GM21723 (cell line): ENCODE measurements at regions not wholly inside any gene's neighbourhood (a gene's known extent, or its start where the extent isn't known, plus 50 kb on each side); places are given as distances from the start of the nearest gene placed in this dataset.
A peak's percentile ranks its signal among the peaks of the same experiment; 100 is the strongest.

Source experiments
- ATAC-seq: cut with Tn5 transposase; IDR thresholded peaks from one replicate; pipeline ENCODE4 v1.9.1; 2021; ENCODE audit warnings: mild to moderate bottlenecking, moderate library complexity; ENCODE audit not compliant: unreplicated experiment

DNA sequence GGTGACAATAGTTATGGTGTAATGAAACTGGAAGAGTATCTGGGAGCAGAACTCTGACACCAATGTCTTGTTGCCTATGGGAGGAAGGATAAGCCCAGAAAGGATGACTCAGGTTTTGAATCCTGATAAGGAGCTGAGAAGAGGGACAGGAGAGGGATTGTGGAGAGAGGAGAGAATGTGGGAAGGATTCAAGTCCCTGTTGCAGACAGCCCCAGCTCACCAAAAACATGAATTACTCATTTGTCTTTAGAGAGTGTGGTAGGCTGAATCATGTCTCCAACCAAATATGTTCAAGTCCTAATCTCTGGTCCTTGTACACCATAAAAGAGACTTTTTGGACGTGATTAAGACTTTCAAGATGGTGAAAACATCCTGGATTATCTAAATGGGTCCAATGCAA, 206.9 kb upstream of the PHYHIPL start:
- no peak for ATAC-seq

DNA sequence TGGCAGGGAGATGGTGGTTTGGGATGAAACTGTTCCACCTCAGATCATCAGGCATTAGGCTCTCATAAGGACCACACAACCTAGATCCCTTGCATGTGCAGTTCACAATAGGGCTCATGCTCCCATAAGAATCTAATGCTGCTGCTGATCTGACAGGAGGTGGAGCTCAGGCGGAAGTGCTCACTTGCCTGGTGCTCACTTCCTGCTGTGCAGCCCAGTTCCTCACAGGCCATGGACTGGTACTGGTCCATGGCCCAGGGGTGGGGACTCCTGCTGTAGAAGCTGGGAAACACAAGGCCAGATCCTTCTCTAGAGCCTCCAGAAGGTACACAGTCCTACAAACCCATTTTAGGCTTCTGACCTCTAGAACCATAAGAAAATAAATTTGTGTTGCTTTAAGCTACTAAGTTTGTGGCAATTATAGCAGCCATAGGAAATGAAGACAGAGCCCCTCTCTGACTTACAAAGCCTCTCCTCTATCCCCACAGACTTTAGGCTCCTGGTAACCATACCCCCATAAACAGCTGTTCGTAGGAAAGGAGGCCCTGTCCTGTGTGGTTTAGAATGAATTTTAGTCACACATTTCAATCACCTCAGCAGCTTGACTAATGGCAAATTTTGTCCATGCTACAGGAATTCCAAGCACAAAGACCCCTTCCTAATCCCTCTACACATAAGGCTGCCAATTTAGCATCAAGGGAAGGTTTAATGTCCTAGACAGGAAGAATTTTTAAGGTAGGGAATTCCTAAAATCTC, 206.1 kb upstream of the PHYHIPL start:
- no peak for ATAC-seq

GRCh38 chr10:58971211-58971610, 205.2 kb upstream of the PHYHIPL start:
- no peak for ATAC-seq

GRCh38 chr10:58971796-58972491, 204.5 kb upstream of the PHYHIPL start:
- no peak for ATAC-seq

DNA sequence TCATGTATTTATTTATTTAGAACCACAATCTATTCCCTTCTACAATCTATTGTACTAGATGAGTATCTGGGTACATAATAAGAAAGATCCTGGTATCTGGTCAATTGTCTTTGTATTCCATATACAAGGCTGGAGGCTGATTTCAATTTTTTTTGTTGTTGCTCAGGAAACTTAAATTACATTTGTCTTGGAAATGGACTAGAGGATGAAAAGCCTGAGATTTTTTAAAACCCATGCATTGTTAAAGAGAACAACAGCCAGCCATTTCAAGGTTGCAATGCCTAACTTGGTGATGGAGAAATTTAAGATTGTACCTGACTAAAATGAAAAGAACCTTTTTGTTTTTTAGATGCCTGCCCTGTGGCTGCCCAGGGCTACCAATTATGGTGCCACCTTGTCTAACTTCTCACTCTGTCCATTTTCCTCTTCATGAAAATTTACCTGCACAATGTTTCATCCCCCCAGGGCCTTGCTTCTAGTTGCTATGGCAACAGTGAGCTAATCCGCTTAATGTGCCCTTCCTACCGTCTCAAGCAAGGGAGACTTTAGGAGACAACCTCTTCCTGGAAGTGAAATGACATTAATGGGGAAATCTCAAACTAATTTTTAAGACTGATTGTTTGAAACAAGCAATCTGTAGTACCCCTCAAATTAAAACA, 203.7 kb upstream of the PHYHIPL start:
- ATAC-seq, result no peak

DNA sequence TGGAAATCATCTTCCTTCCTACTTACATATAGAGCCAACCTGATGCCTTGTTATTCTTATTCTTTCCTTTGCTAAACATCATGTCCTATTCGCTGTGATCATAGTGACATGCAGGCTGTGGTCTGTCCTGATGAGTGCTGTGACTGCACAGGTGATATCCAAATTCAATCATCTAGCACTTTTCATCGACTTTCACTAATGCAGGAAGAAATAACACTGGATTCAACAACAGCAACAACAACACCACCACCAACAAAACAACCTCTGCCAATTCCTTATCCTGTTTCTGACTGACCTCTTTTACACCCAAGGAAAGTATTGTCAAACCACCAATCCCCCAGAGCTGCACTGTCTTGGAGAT, 203.2 kb upstream of the PHYHIPL start:
- no peak for ATAC-seq

- ATAC-seq, result no peak
Measured at GRCh38 chr10:58976254-58976653, 200.2 kb upstream of the PHYHIPL start.

DNA sequence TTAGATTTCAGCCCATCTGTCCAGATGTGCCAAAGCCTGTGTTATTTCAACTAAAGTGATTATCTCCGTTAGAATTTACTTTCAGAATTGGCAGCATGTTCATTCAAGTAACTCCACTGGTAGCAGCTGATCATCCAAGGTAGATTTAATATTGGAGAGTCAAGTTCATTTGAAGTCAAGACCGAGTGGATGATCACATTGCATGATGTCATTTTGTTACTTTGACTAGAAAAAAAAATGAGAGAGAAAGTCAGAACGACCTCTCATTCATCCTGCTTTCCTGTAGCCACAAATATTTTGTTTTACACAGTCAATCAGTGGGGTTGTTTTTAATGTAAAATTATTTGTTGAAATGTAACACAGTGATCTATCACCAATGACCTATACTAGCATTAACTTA, 196.7 kb upstream of the PHYHIPL start:
- no peak for ATAC-seq

- ATAC-seq, result no peak
Measured at GRCh38 chr10:58980826-58981415, 195.5 kb upstream of the PHYHIPL start.

DNA sequence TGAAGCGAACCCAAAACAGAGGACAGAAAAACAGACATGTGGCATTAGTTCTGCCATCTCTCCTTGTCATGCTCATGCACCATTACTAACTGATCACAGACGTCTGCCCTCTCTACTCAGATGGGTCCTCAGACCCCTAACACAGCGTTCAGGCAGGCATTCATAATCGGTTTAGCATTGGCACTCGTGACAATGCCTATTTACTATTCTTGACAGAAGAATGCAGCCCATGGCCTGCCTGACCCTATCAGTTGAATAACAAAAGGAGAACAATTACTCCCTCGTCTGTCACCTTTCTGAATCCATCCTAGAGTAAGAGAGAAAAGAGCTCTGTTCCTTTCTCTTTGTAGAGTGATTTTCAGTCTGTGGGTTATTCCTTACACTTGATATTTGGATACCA, 194.6 kb upstream of the PHYHIPL start:
- ATAC-seq, result no peak

GRCh38 chr10:58982470-58983239, 193.8 kb upstream of the PHYHIPL start:
- ATAC-seq, result no peak

DNA sequence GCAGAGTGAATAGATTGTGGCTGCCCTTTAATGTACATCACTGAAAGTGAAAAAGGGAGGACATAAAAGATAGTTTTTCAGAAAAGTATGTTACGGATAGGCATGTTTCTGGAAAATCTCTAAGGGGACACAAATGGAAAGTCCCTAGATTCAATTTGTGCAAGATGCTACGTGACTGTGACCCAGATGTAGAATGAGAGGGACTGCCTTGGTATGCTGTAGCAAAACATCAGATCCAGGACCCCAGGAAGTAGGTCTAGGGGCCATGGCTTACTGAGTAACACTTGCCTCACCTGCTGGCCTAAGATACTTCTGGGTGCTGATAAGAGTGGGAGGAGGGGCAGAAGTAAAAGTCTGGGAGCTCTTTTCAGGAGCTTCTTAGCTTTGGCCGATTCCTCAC, 191.2 kb upstream of the PHYHIPL start:
- ATAC-seq, result no peak

DNA sequence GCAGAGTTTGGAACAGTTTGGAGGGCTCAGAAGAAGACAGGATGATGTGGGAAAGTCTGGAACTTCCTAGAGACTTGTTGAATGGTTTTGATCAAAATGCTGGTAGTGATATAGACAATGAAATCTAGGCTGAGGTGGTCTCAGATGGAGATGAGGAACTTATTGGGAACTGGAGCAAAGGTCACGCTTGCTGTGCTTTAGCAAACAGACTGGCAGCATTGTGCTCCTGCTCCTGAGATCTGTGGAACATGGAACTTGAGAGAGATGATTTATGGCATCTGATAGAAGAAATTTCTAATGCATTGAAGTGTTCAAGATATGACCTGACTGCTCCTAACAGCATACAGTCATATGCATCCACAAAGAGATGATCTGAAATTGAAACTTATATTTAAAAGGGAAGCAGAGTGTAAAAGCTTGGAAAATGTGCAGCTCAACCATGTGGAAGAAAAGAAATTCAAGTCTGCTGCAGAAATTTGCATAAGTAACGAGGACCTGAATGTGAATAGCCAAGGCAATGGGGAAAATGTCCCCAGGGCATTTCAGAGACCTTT, 186.9 kb upstream of the PHYHIPL start:
- ATAC-seq, result no peak

GRCh38 chr10:58990693-58991092, 185.8 kb upstream of the PHYHIPL start:
- ATAC-seq, result no peak

GRCh38 chr10:58991856-58992255, 184.6 kb upstream of the PHYHIPL start:
- no peak for ATAC-seq

DNA sequence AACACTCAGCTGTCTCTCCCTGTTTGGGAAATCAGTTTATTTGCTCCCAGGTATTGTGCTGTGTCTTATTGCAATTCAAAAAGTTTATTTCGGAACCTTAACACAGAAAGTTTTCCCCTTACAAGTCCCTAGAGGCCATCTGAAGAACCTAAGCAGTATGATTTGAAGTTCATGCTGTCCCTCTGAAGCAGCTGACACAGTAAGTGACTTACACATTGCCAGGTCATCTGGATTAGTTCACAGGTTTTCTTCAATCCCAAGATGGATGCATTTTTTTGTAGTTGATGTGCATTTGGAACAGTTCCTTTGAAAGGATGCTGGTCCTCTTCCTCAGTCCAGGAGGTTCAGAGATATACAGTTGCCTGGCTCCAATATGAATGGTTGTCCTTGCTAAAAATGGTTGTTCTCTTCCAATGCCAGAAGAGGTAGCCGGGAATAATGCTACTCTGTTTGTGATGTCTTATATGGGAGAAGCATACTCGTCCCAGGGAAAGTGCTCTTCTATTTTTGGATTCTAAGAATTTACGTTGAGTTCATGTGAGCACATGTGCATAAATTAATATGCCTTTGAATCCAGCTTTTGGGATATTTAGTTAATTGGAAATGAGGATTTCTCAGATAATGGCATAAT, 183.5 kb upstream of the PHYHIPL start:
- no peak for ATAC-seq

DNA sequence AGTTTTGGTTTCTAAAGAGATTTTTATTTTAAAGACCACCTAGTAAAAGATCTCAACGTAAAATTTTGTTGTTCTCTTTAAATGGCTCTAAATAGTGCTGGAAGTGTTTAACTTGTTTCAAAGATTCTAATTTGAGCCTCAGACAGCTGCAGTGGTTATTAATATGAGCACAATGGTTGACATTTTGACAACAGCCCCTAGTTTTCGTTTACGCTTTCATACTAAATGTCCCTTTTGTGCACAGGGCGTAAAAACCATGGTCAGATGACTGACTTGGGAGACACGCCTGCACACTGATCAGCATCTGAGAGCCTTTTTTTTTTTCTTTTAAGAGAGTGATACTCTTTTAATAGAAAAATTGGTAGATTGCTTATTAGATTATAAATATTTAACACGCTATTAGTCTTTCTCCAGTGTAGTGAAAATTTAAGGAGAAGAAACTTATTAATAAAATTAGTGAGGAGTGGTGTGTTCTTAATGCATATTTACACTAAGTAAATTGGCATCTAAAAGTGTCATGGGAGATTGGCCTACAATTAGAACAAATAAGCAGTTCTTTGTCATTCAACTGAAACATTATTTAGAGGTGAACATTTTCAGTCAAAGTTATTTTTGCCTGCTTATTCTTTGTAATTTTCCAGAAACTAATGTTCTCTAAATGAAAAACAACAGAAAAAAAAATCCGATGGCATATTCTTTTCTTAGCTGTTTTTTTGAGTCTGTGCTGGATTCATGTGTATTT, 182.8 kb upstream of the PHYHIPL start:
- ATAC-seq, result peak; percentile 83

- no peak for ATAC-seq
Measured at GRCh38 chr10:58994226-58995057, 182.0 kb upstream of the PHYHIPL start.
